Activated CD8-positive, alpha-beta memory T cell treated with anti-CD3 and anti-CD28 coated beads for 24 hours (primary cell): ENCODE measurements at regions not wholly inside any gene's neighbourhood (a gene's known extent, or its start where the extent isn't known, plus 50 kb on each side); places are given as distances from the start of the nearest gene placed in this dataset.

ENCODE experiments used
- DNase-seq: peaks from one replicate; pipeline ENCODE4 v3.0.0-alpha.2; 2020

GRCh38 chr17:79273660-79274059 is 199.0 kb downstream of the ENGASE start:
- DNase-seq = no peak

GRCh38 chr17:79272666-79273219 is 198.1 kb downstream of the ENGASE start:
- DNase-seq = no peak

GRCh38 chr17:79272220-79272619 is 197.6 kb downstream of the ENGASE start:
- DNase-seq = no peak

- no peak for DNase-seq
Observed at GRCh38 chr17:79269620-79270019, 195.0 kb downstream of the ENGASE start.

- DNase-seq = no peak
Observed at GRCh38 chr17:79263191-79263590, 188.6 kb downstream of the ENGASE start.

GRCh38 chr17:79262624-79263023 is 188.0 kb downstream of the ENGASE start:
- DNase-seq = no peak

GRCh38 chr17:79261355-79262072 is 186.9 kb downstream of the ENGASE start:
- no peak for DNase-seq

- DNase-seq = no peak
Observed at GRCh38 chr17:79258843-79259242, 184.2 kb downstream of the ENGASE start.

GRCh38 chr17:79258041-79258440 is 183.4 kb downstream of the ENGASE start:
- no peak for DNase-seq

GRCh38 chr17:79255926-79256585 is 181.4 kb downstream of the ENGASE start:
- no peak for DNase-seq

- no peak for DNase-seq
Observed at GRCh38 chr17:79255456-79255855, 180.8 kb downstream of the ENGASE start.

- no peak for DNase-seq
Observed at GRCh38 chr17:79255046-79255445, 180.4 kb downstream of the ENGASE start.

- no peak for DNase-seq
Observed at GRCh38 chr17:79252886-79253285, 178.3 kb downstream of the ENGASE start.

- no peak for DNase-seq
Observed at GRCh38 chr17:79251824-79252223, 177.2 kb downstream of the ENGASE start.

GRCh38 chr17:79249929-79250521 is 175.4 kb downstream of the ENGASE start:
- DNase-seq = no peak

- DNase-seq = no peak
Observed at GRCh38 chr17:79248843-79249493, 174.3 kb downstream of the ENGASE start.

- DNase-seq = no peak
Observed at GRCh38 chr17:79246225-79247190, 171.9 kb downstream of the ENGASE start.

GRCh38 chr17:79244665-79245064 is 170.0 kb downstream of the ENGASE start:
- DNase-seq = no peak

GRCh38 chr17:79243996-79244395 is 169.4 kb downstream of the ENGASE start:
- no peak for DNase-seq

GRCh38 chr17:79243603-79243990 is 169.0 kb downstream of the ENGASE start:
- DNase-seq = no peak

- DNase-seq = no peak
Observed at GRCh38 chr17:79242873-79243602, 168.4 kb downstream of the ENGASE start.
